H9 (cell line): ENCODE measurements at regions not wholly inside any gene's neighbourhood (a gene's known extent, or its start where the extent isn't known, plus 50 kb on each side); places are given as distances from the start of the nearest gene placed in this dataset.

Experiments used
- DNase-seq: peaks from one replicate; pipeline ENCODE4 v3.0.0-alpha.2; 2017
- H2AFZ ChIP-seq: one replicate; pipeline ENCODE4 v1.6.1; 2013; ENCODE audit warnings: mild to moderate bottlenecking, low read length, control low read depth, moderate library complexity
- H2AK5ac ChIP-seq: 2 replicates; pipeline ENCODE4 v1.6.1; 2013; ENCODE audit warnings: low read length, control low read depth, mixed read lengths; ENCODE audit not compliant: insufficient read length
- H2BK120ac ChIP-seq: one replicate; pipeline ENCODE4 v1.6.1; 2013; ENCODE audit warnings: low read depth, mild to moderate bottlenecking, low read length, control low read depth, inconsistent platforms; ENCODE audit not compliant: poor library complexity, severe bottlenecking
- H2BK12ac ChIP-seq: 2 replicates; pipeline ENCODE4 v1.6.1; 2013; ENCODE audit warnings: low read length, control low read depth, mixed read lengths, low read depth; ENCODE audit not compliant: insufficient read length
- H2BK15ac ChIP-seq: 2 replicates; pipeline ENCODE4 v1.6.1; 2013; ENCODE audit warnings: low read depth, low read length, control low read depth
- H2BK20ac ChIP-seq: one replicate; pipeline ENCODE4 v1.6.1; 2013; ENCODE audit warnings: low read depth, mild to moderate bottlenecking, low read length, control low read depth, inconsistent platforms; ENCODE audit not compliant: poor library complexity, severe bottlenecking
- H2BK5ac ChIP-seq: 2 replicates; pipeline ENCODE4 v1.6.1; 2013; ENCODE audit warnings: low read length, control low read depth, mixed read lengths; ENCODE audit not compliant: insufficient read length
- H3K14ac ChIP-seq: 2 replicates; pipeline ENCODE4 v1.6.1; 2013; ENCODE audit warnings: low read length, control low read depth; ENCODE audit not compliant: insufficient read depth
- H3K18ac ChIP-seq: 2 replicates; pipeline ENCODE4 v1.6.1; 2013; ENCODE audit warnings: low read depth, mild to moderate bottlenecking, mixed read lengths, low read length, control low read depth; ENCODE audit not compliant: insufficient read length
- H3K23ac ChIP-seq: 2 replicates; pipeline ENCODE4 v1.6.1; 2013; ENCODE audit warnings: low read length, control low read depth, mixed read lengths, low read depth; ENCODE audit not compliant: insufficient read length
- H3K23me2 ChIP-seq: 2 replicates; pipeline ENCODE4 v1.6.1; 2013; ENCODE audit warnings: low read depth, mild to moderate bottlenecking, mixed read lengths, low read length, control low read depth; ENCODE audit not compliant: insufficient read length, poor library complexity, severe bottlenecking
- H3K27ac ChIP-seq: 2 replicates; pipeline ENCODE4 v1.5.1; 2013; ENCODE audit warnings: low read length, control low read depth, mixed read lengths, low read depth; ENCODE audit not compliant: insufficient read length
- H3K27me3 ChIP-seq: 2 replicates; pipeline ENCODE4 v1.6.1; 2013; ENCODE audit warnings: low read length, control low read depth, inconsistent platforms; ENCODE audit not compliant: insufficient read depth
- H3K4ac ChIP-seq: 2 replicates; pipeline ENCODE4 v1.6.1; 2013; ENCODE audit warnings: low read depth, mild to moderate bottlenecking, control low read depth, inconsistent platforms, low read length, moderate library complexity
- H3K4me1 ChIP-seq: 2 replicates; pipeline ENCODE4 v1.6.1; 2013; ENCODE audit warnings: low read length, control low read depth, inconsistent platforms; ENCODE audit not compliant: insufficient read depth
- H3K4me2 ChIP-seq: 2 replicates; pipeline ENCODE4 v1.6.1; 2013; ENCODE audit warnings: low read length, control low read depth, mixed read lengths; ENCODE audit not compliant: insufficient read length, insufficient read depth
- H3K56ac ChIP-seq: 2 replicates; pipeline ENCODE4 v1.6.1; 2013; ENCODE audit warnings: low read depth, mild to moderate bottlenecking, mixed read lengths, low read length, control low read depth; ENCODE audit not compliant: insufficient read length
- H3K79me1 ChIP-seq: 2 replicates; pipeline ENCODE4 v1.6.1; 2013; ENCODE audit warnings: low read depth, mild to moderate bottlenecking, moderate library complexity, low read length, control low read depth, inconsistent platforms; ENCODE audit not compliant: insufficient read depth, poor library complexity, severe bottlenecking
- H3K79me2 ChIP-seq: 2 replicates; pipeline ENCODE4 v1.6.1; 2013; ENCODE audit warnings: low read length, control low read depth, inconsistent platforms; ENCODE audit not compliant: insufficient read depth
- H3K9ac ChIP-seq: 2 replicates; pipeline ENCODE4 v1.6.1; 2013; ENCODE audit warnings: low read length, control low read depth, mixed read lengths; ENCODE audit not compliant: insufficient read length; ENCODE audit errors: extremely low read depth
- H3K9me3 ChIP-seq: one replicate; pipeline ENCODE4 v1.6.1; 2013; ENCODE audit warnings: low read depth, low read length, inconsistent platforms; ENCODE audit not compliant: control insufficient read depth
- H3T11ph ChIP-seq: one replicate; pipeline ENCODE4 v1.6.1; 2013; ENCODE audit warnings: mild to moderate bottlenecking, low read length, control low read depth, inconsistent platforms
- H4K20me1 ChIP-seq: one replicate; pipeline ENCODE4 v1.6.1; 2013; ENCODE audit not compliant: control insufficient read depth, insufficient read length, insufficient read depth
- H4K5ac ChIP-seq: 2 replicates; pipeline ENCODE4 v1.6.1; 2013; ENCODE audit warnings: low read depth, mild to moderate bottlenecking, mixed read lengths, low read length, control low read depth; ENCODE audit not compliant: insufficient read length
- H4K8ac ChIP-seq: replicated peaks from 2 replicates; pipeline ENCODE4 v1.6.1; 2013; ENCODE audit warnings: low read length, control low read depth, mixed read lengths, low read depth; ENCODE audit not compliant: insufficient read length
- H4K91ac ChIP-seq: 2 replicates; pipeline ENCODE4 v1.6.1; 2013; ENCODE audit warnings: low read depth, mild to moderate bottlenecking, moderate library complexity, mixed read lengths, low read length, control low read depth; ENCODE audit not compliant: insufficient read length
- H3K27ac Mint-ChIP-seq, 3 experiments: 2 replicates in 2 of 3; 3 replicates in 1 of 3; pipeline ENCODE4 v1.8.0; 2020 to 2021; ENCODE audit warnings: mixed read lengths in 3 of 3, mild to moderate bottlenecking in 1 of 3, moderate library complexity in 1 of 3
- H3K27me3 Mint-ChIP-seq: 2 replicates; pipeline ENCODE4 v1.8.0; 2021; ENCODE audit warnings: low read depth, mild to moderate bottlenecking, moderate library complexity, mixed read lengths
- H3K36me3 Mint-ChIP-seq, 3 experiments: 2 replicates in 2 of 3; 3 replicates in 1 of 3; pipeline ENCODE4 v1.8.0; 2020 to 2021; ENCODE audit warnings: low read depth in 3 of 3, mixed read lengths in 3 of 3; ENCODE audit not compliant: insufficient read depth in 1 of 3
- H3K4me1 Mint-ChIP-seq, 2 experiments: 2 replicates each; pipeline ENCODE4 v1.8.0; 2020; ENCODE audit warnings: mixed read lengths in 2 of 2
- H3K4me3 Mint-ChIP-seq, 2 experiments: 2 replicates in 1 of 2; 3 replicates in 1 of 2; pipeline ENCODE4 v1.8.0; 2020 to 2021; ENCODE audit warnings: mild to moderate bottlenecking in 2 of 2, mixed read lengths in 2 of 2, moderate library complexity in 1 of 2
- H3K9me3 Mint-ChIP-seq, 2 experiments: 2 replicates in 1 of 2; 3 replicates in 1 of 2; pipeline ENCODE4 v1.8.0; 2020; ENCODE audit warnings: mild to moderate bottlenecking in 2 of 2, mixed read lengths in 2 of 2, moderate library complexity in 1 of 2
- CTCF ChIP-seq: fragments of 200-600 bp; sonication (generic); conservative IDR thresholded peaks from 3 replicates; pipeline ENCODE4 v1.8.0; 2021; ENCODE audit warnings: antibody characterized with exemption, mild to moderate bottlenecking
- WGBS: extraction: QIAGEN DNeasy Blood & Tissue Kit; methylation state at CpG from one replicate; pipeline ENCODE4 v1.1.7; 2013; ENCODE audit warnings: missing lambda C conversion rate, low lambda C conversion rate, mixed read lengths; ENCODE audit not compliant: insufficient read length; ENCODE audit errors: extremely low coverage; 5-methylcytosine and 5-hydroxymethylcytosine counted together

- no CpG with 5 or more reads among the region's 1 CpG for WGBS
- H3K27me3 Mint-ChIP-seq: no peaks in the 10 kb centered on the region
These were observed 131.9 kb upstream of the SLC38A2 start for GRCh38 chr12:46504494-46504893.

More at GRCh38 chr12:46504494-46504893, 131.9 kb upstream of the SLC38A2 start:
- Histone ChIP-seq H3K23ac (no peak overlapping the region), H3K18ac (no peak overlapping the region), H3K4me1 (no peaks in the 10 kb centered on the region), H3K9me3 (peaks cover 6% of the 10 kb centered on the region), H4K91ac (no peak overlapping the region), H4K8ac (no peak overlapping the region), H3K79me2 (no peaks in the 10 kb centered on the region), H2BK120ac (no peak overlapping the region), H3K27ac (no peak overlapping the region), H3K4ac (no peak overlapping the region), H2BK15ac (no peak overlapping the region), H4K5ac (no peak overlapping the region), H3K27me3 (no peaks in the 10 kb centered on the region), H4K20me1 (no peaks in the 10 kb centered on the region), H3K14ac (no peak overlapping the region), H2BK20ac (no peak overlapping the region), H3K4me2 (no peak overlapping the region), H2BK5ac (no peak overlapping the region), H3K23me2 (no peaks in the 10 kb centered on the region), H2BK12ac (no peak overlapping the region), H3K56ac (no peak overlapping the region), H3K79me1 (no peaks in the 10 kb centered on the region), H3T11ph (no peak overlapping the region), H2AK5ac (no peak overlapping the region), H3K9ac (no peak overlapping the region), H2AFZ (no peak overlapping the region)
- H3K36me3 Mint-ChIP-seq: peaks cover 29 to 34% (median 32%) of the 10 kb centered on the region in 3 experiments
- no peak for TF ChIP-seq CTCF
- H3K27ac Mint-ChIP-seq: no peak overlapping the region
- H3K4me1 Mint-ChIP-seq: no peaks in the 10 kb centered on the region
- H3K9me3 Mint-ChIP-seq: peaks cover 36 to 47% of the 10 kb centered on the region in 2 experiments
- H3K4me3 Mint-ChIP-seq: no peak overlapping the region
- no peak for DNase-seq
